HepG2 (cell line): ENCODE measurements at regions not wholly inside any gene's neighbourhood (a gene's known extent, or its start where the extent isn't known, plus 50 kb on each side); places are given as distances from the start of the nearest gene placed in this dataset.

Source experiments
- ATAC-seq: fragments of 200-7000 bp; cut with Tn5 transposase; 3 replicates; pipeline ENCODE4 v1.9.1; 2020; ENCODE audit warnings: mild to moderate bottlenecking, moderate library complexity
- BruUV-seq: library from RNA; stranded (reverse); fragments of 400-500 nt; replicated peaks from 2 replicates; lab custom pipeline; 2021; lab: Mats Ljungman, UMichigan
- CTCF ChIA-PET: fragments of 300-600 bp; formaldehyde crosslinking; extraction: SDS; loops from one replicate; lab custom pipeline; 2021; ENCODE audit warnings: low total read pairs, inconsistent platforms, low intra/inter-chr PET ratio; lab: Yijun Ruan, JAX
- POLR2A ChIA-PET: fragments of 350-600 bp; sonication (Branson Sonifier 250); formaldehyde crosslinking; loops from one replicate; lab custom pipeline; 2020; ENCODE audit warnings: antibody characterized with exemption, inconsistent platforms; lab: Yijun Ruan, JAX
- DNase-seq: peaks from one replicate; pipeline ENCODE4 v3.0.0-alpha.2; 2015; ENCODE audit warnings: low spot score
- FAIRE-seq: peaks from 3 replicates; lab custom pipeline; 2011; peaks lifted over from hg19 to GRCh38; lab: Jason Lieb, UNC
- H2AFZ ChIP-seq: one replicate; pipeline ENCODE4 v1.6.1; 2011; ENCODE audit warnings: low read length, inconsistent platforms
- H3K27ac ChIP-seq: fragments of 300-600 bp; 3 replicates; pipeline ENCODE4 v1.8.0; 2011; ENCODE audit warnings: mixed run types, mild to moderate bottlenecking, mixed read lengths, low read length, inconsistent platforms; ENCODE audit not compliant: insufficient read depth; ENCODE audit errors: extremely low read length
- H3K27me3 ChIP-seq, 2 experiments: fragments of 200-600 bp in 1 of 2; 2 replicates in 1 of 2; 3 replicates in 1 of 2; pipeline versions ENCODE4 v1.6.0 to v1.8.0; 2011; ENCODE audit warnings: low read length in 2 of 2, mild to moderate bottlenecking in 2 of 2, moderate library complexity in 2 of 2, inconsistent platforms in 1 of 2; ENCODE audit not compliant: insufficient read depth in 2 of 2, control insufficient read depth in 1 of 2
- H3K36me3 ChIP-seq, 2 experiments: fragments of 200-600 bp in 1 of 2; replicated peaks in 1 of 2; 2 replicates in 1 of 2; 3 replicates in 1 of 2; pipeline versions ENCODE4 v1.5.1 to v1.8.0; 2011; ENCODE audit warnings: low read length in 2 of 2, inconsistent platforms in 1 of 2; ENCODE audit not compliant: insufficient read depth in 2 of 2, control insufficient read depth in 1 of 2
- H3K4me1 ChIP-seq: 2 replicates; pipeline ENCODE4 v1.5.1; 2012; ENCODE audit warnings: low read length, inconsistent platforms; ENCODE audit not compliant: insufficient read depth
- H3K4me2 ChIP-seq: 2 replicates; pipeline ENCODE4 v1.6.0; 2011; ENCODE audit warnings: low read depth, low read length, inconsistent platforms
- H3K4me3 ChIP-seq, 3 experiments: fragments of 200-600 bp in 1 of 3; sonication (generic), shearing (Covaris generic) in 1 of 3; replicated peaks in 1 of 3; 2 replicates each; pipeline ENCODE4 v1.5.1; 2011 to 2016; ENCODE audit warnings: low read length in 3 of 3, inconsistent platforms in 2 of 3, low read depth in 2 of 3, mild to moderate bottlenecking in 2 of 3, control low read depth in 1 of 3, mixed read lengths in 1 of 3; ENCODE audit not compliant: insufficient read depth in 1 of 3
- H3K79me2 ChIP-seq: one replicate; pipeline ENCODE4 v1.6.1; 2011; ENCODE audit warnings: low read length, inconsistent platforms; ENCODE audit not compliant: insufficient read depth
- H3K9ac ChIP-seq: 2 replicates; pipeline ENCODE4 v1.6.0; 2011; ENCODE audit warnings: mild to moderate bottlenecking, low read depth, low read length, inconsistent platforms; ENCODE audit not compliant: insufficient read depth
- H3K9me3 ChIP-seq: 2 replicates; pipeline ENCODE4 v1.5.1; 2012; ENCODE audit warnings: mild to moderate bottlenecking, low read length
- H4K20me1 ChIP-seq: 2 replicates; pipeline ENCODE4 v1.6.0; 2011; ENCODE audit warnings: inconsistent platforms, mild to moderate bottlenecking, low read length, moderate library complexity; ENCODE audit not compliant: insufficient read depth
- CENPX ChIP-seq: sonication (generic); formaldehyde crosslinking; IDR thresholded peaks from 2 replicates; pipeline ENCODE4 v1.9.0; 2021; ENCODE audit warnings: mild to moderate bottlenecking, missing genetic modification reagents, moderate library complexity
- DMAP1 ChIP-seq: IDR thresholded peaks from 2 replicates; pipeline ENCODE4 v1.6.1; 2016
- ELF3 ChIP-seq: IDR thresholded peaks from 2 replicates; pipeline ENCODE4 v1.6.1; 2016; ENCODE audit warnings: missing genetic modification reagents, missing compliant biosample characterization
- HHEX ChIP-seq: IDR thresholded peaks from 2 replicates; pipeline ENCODE4 v1.6.1; 2016; ENCODE audit warnings: control low read depth
- HMG20B ChIP-seq: conservative IDR thresholded peaks from 2 replicates; pipeline ENCODE4 v1.6.1; 2016; ENCODE audit warnings: missing genetic modification reagents, missing compliant biosample characterization
- KAT7 ChIP-seq: IDR thresholded peaks from 2 replicates; pipeline ENCODE4 v1.6.1; 2018; ENCODE audit warnings: borderline replicate concordance, missing compliant biosample characterization
- MAFF ChIP-seq: IDR thresholded peaks from 2 replicates; pipeline ENCODE4 v1.6.1; 2011; ENCODE audit warnings: low read depth, low read length, improper control_type of control experiment
- MAFK ChIP-seq, 2 experiments: IDR thresholded peaks in 1 of 2; conservative IDR thresholded peaks in 1 of 2; 2 replicates each; pipeline ENCODE4 v1.6.1; 2011; ENCODE audit warnings: improper control_type of control experiment in 2 of 2, low read length in 2 of 2
- MEIS1 ChIP-seq: sonication (generic); formaldehyde crosslinking; IDR thresholded peaks from 2 replicates; pipeline ENCODE4 v1.9.0; 2021; ENCODE audit warnings: mild to moderate bottlenecking, missing genetic modification reagents, moderate library complexity, borderline replicate concordance
- NFE2 ChIP-seq: sonication (generic); formaldehyde crosslinking; IDR thresholded peaks from 2 replicates; pipeline ENCODE4 v1.4.0; 2020; ENCODE audit warnings: missing genetic modification reagents
- NR2F6 ChIP-seq, 2 experiments: IDR thresholded peaks; 2 replicates each; pipeline ENCODE4 v1.6.1; 2016; ENCODE audit warnings: antibody characterized with exemption in 1 of 2, mild to moderate bottlenecking in 1 of 2
- PAX8 ChIP-seq: sonication (generic); formaldehyde crosslinking; IDR thresholded peaks from 2 replicates; pipeline ENCODE4 v1.8.0; 2022; ENCODE audit warnings: mild to moderate bottlenecking, missing genetic modification reagents, borderline replicate concordance
- RCOR2 ChIP-seq: IDR thresholded peaks from 2 replicates; pipeline ENCODE4 v1.6.1; 2016; ENCODE audit warnings: missing biosample characterization, missing genetic modification reagents
- RFX5 ChIP-seq: IDR thresholded peaks from 2 replicates; pipeline ENCODE4 v1.6.1; 2011; ENCODE audit warnings: low read depth, low read length, improper control_type of control experiment
- SAP130 ChIP-seq: IDR thresholded peaks from 2 replicates; pipeline ENCODE4 v1.6.1; 2016; ENCODE audit warnings: low read depth
- SIN3A ChIP-seq: IDR thresholded peaks from 2 replicates; pipeline ENCODE4 v1.6.1; 2011; ENCODE audit warnings: low read depth, mild to moderate bottlenecking, control low read depth, low read length, borderline replicate concordance
- THAP11 ChIP-seq: IDR thresholded peaks from 2 replicates; pipeline ENCODE4 v1.6.1; 2016; ENCODE audit warnings: missing biosample characterization, missing genetic modification reagents
- ZFP90 ChIP-seq: sonication (generic); formaldehyde crosslinking; IDR thresholded peaks from 2 replicates; pipeline ENCODE4 v1.8.0; 2022; ENCODE audit warnings: missing genetic modification reagents, mild to moderate bottlenecking, inconsistent platforms, borderline replicate concordance
- ZNF460 ChIP-seq: sonication (generic); formaldehyde crosslinking; IDR thresholded peaks from 2 replicates; pipeline ENCODE4 v1.5.1; 2020; ENCODE audit warnings: missing genetic modification reagents, mild to moderate bottlenecking, borderline replicate concordance
- ZNF790 ChIP-seq: sonication (generic); formaldehyde crosslinking; IDR thresholded peaks from 2 replicates; pipeline ENCODE4 v1.8.0; 2022; ENCODE audit warnings: missing genetic modification reagents, mild to moderate bottlenecking, borderline replicate concordance
- WGBS: methylation state at CpG from one replicate; pipeline ENCODE4 v1.1.6; 2017; ENCODE audit warnings: low lambda C conversion rate; 5-methylcytosine and 5-hydroxymethylcytosine counted together
- in situ Hi-C: cut with HindIII; loops from 2 replicates; pipeline ENCODE4 v1.10.0; 2017; ENCODE audit warnings: low pct_unique_long_range_greater_than_20kb; ENCODE audit not compliant: extremely low pct_ligation_motif_present
- intact Hi-C: fragments of 100-400 bp; cut with micrococcal nuclease; formaldehyde crosslinking; loops from one replicate; pipeline ENCODE4 v1.10.0; 2022; ENCODE audit not compliant: unreplicated experiment
- TF ChIP-seq, protein P1 (sequence below): sonication (generic); formaldehyde crosslinking; IDR thresholded peaks from 2 replicates; pipeline ENCODE4 v1.8.0; 2022; ENCODE audit warnings: mild to moderate bottlenecking, missing genetic modification reagents
- TF ChIP-seq, protein P2 (sequence below): sonication (generic); formaldehyde crosslinking; IDR thresholded peaks from 2 replicates; pipeline ENCODE4 v1.4.0; 2020; ENCODE audit warnings: mild to moderate bottlenecking, missing genetic modification reagents
- TF ChIP-seq, protein P3 (sequence below): sonication (generic); IDR thresholded peaks from 2 replicates; pipeline ENCODE4 v1.6.1; 2016; ENCODE audit warnings: low read depth, borderline replicate concordance

DNA sequence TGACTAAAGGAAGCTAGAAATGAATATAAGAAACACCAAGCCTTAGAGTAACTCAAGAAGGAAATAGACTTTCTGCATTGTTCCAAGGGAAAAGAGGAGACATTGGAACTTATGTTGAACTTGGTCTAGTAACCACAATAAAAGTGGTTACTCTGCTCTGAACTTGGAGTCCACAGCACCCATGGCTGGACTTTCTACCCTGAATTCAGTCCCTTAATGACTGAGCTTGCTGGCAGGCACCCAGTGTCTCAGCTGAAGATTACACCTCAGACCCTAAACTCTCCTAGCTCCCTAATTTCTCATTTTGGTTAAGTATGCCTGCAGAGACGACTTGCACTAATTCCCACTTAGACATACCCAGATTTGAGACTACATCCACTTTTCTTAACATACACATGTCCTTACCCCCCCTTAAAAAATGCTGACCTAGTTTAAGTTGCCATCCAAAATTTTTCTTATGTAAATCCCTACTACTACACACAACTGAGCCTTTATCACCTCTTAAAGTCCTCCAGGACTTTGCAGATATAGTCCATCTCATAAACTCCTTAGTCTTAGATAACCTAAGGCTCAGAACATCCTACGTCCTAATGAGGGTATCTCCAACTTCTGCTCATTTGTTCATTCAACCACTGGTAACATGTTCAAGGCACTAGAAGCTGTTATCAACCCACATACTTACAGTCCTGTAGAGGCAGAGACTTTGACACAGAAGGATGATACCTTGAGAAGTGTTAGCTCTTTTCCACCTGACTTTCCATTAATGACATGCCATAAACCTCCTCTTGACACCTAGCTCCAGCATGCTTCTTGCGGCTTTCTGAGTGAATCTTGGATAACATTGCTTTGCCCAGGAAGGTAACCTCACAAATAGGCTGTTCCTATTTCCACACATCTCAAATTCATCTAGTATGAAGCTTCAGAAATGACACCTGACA is 129.8 kb downstream of the ALDH8A1 start:
- Histone ChIP-seq H3K4me2 (no peak overlapping the region), H3K36me3 (no peaks in the 10 kb centered on the region), H2AFZ (no peak overlapping the region), H3K79me2 (no peaks in the 10 kb centered on the region), H4K20me1 (no peaks in the 10 kb centered on the region), H3K9me3 (no peaks in the 10 kb centered on the region), H3K9ac (no peak overlapping the region), H3K27me3 (peaks cover 2 to 10% of the 10 kb centered on the region in 2 experiments; a peak in 2 of 5 replicates), H3K4me3 (no peak overlapping the region), H3K27ac (no peak overlapping the region), H3K4me1 (no peaks in the 10 kb centered on the region)
- CTCF ChIA-PET: no interaction called here
- ATAC-seq (no peak), FAIRE-seq (no peak), DNase-seq (no peak)
- POLR2A ChIA-PET: no interaction called here
- intact Hi-C loops (loop anchor here (5.0 kb wide), 1 partner anchor 898 kb away; no protein-coding TSS in a partner anchor), in situ Hi-C loops (loop anchor here (5.0 to 10.0 kb wide), 2 partner anchors 663 to 695 kb away; no protein-coding TSS in a partner anchor)
- 25% methylated on average over 3 of the region's 3 CpGs for WGBS
- no TSS peak for BruUV-seq
- TF ChIP-seq, protein P1, sequence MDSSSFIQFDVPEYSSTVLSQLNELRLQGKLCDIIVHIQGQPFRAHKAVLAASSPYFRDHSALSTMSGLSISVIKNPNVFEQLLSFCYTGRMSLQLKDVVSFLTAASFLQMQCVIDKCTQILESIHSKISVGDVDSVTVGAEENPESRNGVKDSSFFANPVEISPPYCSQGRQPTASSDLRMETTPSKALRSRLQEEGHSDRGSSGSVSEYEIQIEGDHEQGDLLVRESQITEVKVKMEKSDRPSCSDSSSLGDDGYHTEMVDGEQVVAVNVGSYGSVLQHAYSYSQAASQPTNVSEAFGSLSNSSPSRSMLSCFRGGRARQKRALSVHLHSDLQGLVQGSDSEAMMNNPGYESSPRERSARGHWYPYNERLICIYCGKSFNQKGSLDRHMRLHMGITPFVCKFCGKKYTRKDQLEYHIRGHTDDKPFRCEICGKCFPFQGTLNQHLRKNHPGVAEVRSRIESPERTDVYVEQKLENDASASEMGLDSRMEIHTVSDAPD (CRISPR knock-in tag): no peak
- TF ChIP-seq MAFK (conservative IDR thresholded peaks at IDR 0.05 in 1 of 2, IDR thresholded peaks at IDR 0.05 in 1 of 2; ENCODE audit: low read length in 2 of 2): peak; percentile 28 to 73; a peak in 2 of 4 replicates
- no peak for TF ChIP-seq KAT7 (CRISPR knock-in tag)
- TF ChIP-seq NR2F6 (IDR thresholded peaks at IDR 0.05): no peak
- TF ChIP-seq NR2F6 (CRISPR knock-in tag; IDR thresholded peaks at IDR 0.05): no peak
- no peak for TF ChIP-seq HMG20B
- TF ChIP-seq, protein P2, sequence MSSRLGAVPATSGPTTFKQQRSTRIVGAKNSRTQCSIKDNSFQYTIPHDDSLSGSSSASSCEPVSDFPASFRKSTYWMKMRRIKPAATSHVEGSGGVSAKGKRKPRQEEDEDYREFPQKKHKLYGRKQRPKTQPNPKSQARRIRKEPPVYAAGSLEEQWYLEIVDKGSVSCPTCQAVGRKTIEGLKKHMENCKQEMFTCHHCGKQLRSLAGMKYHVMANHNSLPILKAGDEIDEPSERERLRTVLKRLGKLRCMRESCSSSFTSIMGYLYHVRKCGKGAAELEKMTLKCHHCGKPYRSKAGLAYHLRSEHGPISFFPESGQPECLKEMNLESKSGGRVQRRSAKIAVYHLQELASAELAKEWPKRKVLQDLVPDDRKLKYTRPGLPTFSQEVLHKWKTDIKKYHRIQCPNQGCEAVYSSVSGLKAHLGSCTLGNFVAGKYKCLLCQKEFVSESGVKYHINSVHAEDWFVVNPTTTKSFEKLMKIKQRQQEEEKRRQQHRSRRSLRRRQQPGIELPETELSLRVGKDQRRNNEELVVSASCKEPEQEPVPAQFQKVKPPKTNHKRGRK (CRISPR knock-in tag): no peak
- no peak for TF ChIP-seq ZNF790 (CRISPR knock-in tag)
- no peak for TF ChIP-seq RCOR2 (CRISPR knock-in tag)
- TF ChIP-seq PAX8 (CRISPR knock-in tag): no peak
- TF ChIP-seq ZFP90 (CRISPR knock-in tag): no peak
- peak; percentile 53 for TF ChIP-seq MAFF
- TF ChIP-seq RFX5: no peak
- no peak for TF ChIP-seq MEIS1 (CRISPR knock-in tag)
- TF ChIP-seq CENPX (CRISPR knock-in tag): no peak
- TF ChIP-seq DMAP1 (CRISPR knock-in tag): no peak
- TF ChIP-seq ZNF460 (CRISPR knock-in tag): no peak
- TF ChIP-seq SAP130 (CRISPR knock-in tag): no peak
- TF ChIP-seq ELF3 (CRISPR knock-in tag): no peak
- TF ChIP-seq HHEX (CRISPR knock-in tag): no peak
- no peak for TF ChIP-seq SIN3A
- TF ChIP-seq, protein P3, sequence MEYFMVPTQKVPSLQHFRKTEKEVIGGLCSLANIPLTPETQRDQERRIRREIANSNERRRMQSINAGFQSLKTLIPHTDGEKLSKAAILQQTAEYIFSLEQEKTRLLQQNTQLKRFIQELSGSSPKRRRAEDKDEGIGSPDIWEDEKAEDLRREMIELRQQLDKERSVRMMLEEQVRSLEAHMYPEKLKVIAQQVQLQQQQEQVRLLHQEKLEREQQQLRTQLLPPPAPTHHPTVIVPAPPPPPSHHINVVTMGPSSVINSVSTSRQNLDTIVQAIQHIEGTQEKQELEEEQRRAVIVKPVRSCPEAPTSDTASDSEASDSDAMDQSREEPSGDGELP: 0 out of 2 replicates have a peak, but pooled peaks have one; percentile 9
- no peak for TF ChIP-seq THAP11
- no peak for TF ChIP-seq NFE2 (CRISPR knock-in tag)
